OCI-LY3 (cell line): ENCODE measurements at regions not wholly inside any gene's neighbourhood (a gene's known extent, or its start where the extent isn't known, plus 50 kb on each side); places are given as distances from the start of the nearest gene placed in this dataset.

Source experiments
- CTCF ChIP-seq: fragments of 200-600, 300-600 bp; sonication (generic); IDR thresholded peaks from 2 replicates; pipeline ENCODE4 v1.5.1; 2014; ENCODE audit warnings: antibody characterized with exemption, low read length, low read depth
- EZH2phosphoT487 ChIP-seq: fragments of 200-600 bp; shearing (Covaris generic); IDR thresholded peaks from 2 replicates; pipeline ENCODE4 v1.6.1; 2018; ENCODE audit warnings: antibody characterized with exemption, mixed run types, low read depth

- no peak for TF ChIP-seq CTCF
- TF ChIP-seq EZH2phosphoT487: no peak
Measured at GRCh38 chr12:63354969-63355368, 204.0 kb upstream of the AVPR1A start.
